ENCODE measurements at regions not wholly inside any gene's neighbourhood (a gene's known extent, or its start where the extent isn't known, plus 50 kb on each side); places are given as distances from the start of the nearest gene placed in this dataset.

DNA sequence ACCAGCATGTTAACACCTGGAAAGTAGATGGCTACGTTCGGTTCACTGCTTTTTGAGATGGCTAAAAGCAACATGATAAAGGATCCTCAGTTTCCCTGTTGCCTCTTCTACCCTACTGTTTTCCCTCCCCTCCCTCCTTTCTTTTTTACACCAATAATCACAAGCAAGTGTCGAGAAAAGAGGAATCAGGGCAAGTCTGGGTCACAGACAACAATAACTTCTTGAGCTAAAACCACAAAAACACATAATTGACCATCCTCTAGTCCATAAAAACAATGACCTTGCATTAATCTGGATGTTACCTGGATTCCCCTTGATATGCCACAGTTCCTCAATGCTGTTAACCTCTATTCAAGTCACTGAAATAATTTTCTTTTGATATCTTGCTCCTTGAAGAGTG lies 736.6 kb upstream of the GCFC2 start:
- no peak for DNase-seq

DNA sequence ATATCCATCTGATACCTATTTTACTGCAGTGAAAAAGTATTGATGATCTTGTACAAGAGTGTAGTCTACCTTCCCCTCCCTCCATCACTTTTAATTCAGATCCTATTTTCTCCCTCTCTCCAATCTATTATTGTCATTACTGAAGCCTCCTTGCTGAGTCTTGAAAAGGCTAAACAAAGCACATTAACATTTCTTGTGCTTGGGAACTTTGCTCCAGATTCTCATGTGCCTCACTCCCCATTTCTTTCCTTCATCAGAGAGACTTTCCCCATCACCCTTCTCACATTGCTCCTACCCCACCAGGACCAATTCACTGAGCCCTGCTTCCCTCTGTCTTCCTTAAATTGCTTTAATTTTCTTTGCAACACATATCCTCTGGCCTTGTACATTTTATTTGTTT lies 736.2 kb upstream of the GCFC2 start:
- no peak for DNase-seq

DNA sequence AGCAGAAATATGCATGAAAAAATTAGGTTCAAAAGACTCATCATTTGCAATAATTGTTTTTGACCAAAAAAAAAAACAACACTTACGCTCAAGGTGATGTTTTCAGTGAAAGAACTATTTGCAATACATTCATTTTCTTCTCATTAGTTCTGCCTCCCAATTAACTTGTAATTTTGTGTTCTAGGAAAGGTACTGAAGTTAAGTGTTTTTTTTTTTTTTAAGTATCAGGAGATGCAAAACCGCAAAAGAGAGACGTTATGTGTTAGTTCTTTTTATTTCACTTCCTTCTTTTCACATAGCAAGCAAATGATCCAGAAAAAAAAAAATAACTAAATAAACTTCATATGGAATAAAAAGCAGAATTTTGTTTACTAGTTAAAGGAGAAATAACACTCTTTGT lies 735.2 kb upstream of the GCFC2 start:
- DNase-seq = no peak

DNA sequence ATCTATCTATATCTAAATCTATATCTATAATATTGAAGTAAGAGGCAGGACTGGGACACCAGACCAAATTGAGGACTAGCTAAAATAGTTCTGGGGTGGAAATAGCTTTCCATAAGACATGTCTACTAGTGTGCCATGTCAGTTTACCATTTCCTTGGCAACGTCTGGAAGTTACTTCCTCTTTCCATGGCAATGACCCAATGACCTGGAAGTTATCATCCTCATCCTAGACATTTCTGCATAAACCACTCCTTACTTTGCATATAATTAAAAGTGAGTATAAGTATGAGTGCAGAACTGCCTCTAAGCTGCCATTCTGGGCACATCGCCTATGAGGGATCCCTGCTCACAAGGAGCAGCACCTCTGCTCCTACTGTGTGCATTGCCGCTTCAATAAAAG lies 734.0 kb upstream of the GCFC2 start:
- no peak for DNase-seq

DNA sequence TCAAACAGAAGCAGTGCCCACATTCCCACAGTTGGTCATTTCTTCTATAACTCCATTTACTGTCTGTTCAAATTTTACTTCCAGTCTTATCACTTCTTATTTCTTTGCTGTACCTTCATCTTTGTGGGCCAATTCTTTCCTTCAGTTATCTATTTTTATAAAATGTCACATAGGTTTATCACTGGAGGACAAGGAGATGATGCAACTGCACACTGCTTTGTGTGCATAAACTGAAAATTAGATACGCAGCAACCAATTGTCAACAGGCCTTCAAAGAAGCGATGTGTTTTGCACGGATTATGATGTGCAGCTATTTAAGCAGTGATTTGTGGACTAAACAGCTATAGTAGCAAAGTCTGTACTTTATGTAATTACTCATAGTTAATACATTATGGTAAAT lies 726.8 kb upstream of the GCFC2 start:
- DNase-seq = no peak

- no peak for DNase-seq
Observed at GRCh38 chr2:76429374-76429773, 718.7 kb upstream of the GCFC2 start.

DNA sequence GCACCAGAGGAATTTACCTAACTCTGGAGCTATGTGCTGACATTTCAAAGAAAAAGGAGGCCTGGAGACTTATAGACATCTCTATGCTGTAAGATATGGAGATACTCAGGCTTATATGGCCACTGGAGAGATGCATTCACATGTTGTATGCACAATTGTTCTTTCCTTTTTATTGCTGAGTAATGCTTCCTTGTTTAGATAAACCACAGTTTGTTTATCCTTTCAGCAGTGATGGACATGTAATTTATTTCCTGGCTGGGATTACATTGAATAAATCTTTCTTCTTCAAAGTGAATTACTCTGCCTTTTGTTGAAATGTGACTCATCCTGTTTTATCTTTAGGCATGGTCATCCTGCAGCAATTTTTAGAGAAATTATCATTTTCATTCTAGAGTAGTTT lies 716.7 kb upstream of the GCFC2 start:
- DNase-seq = no peak

GRCh38 chr2:76415821-76416220 lies 705.1 kb upstream of the GCFC2 start:
- DNase-seq = no peak

DNA sequence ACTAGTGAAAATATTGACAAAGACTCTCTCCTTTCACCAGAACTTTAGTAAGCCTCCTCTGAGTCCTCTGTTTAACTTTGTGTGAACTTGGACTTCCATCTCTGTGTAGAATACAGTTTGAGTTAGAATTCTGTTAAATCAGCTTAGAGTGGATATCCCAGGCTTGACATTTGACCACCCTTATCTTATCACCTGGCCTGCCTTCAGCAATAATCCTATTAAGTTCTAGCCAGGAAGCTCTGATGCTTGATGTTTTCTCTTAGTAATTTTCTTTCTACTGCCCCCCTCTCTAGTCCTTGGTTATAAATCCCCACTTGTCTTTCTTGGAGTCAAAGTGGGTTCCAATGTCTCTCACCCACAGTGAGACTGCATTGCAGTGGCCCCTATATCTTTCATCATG lies 702.7 kb upstream of the GCFC2 start:
- no peak for DNase-seq

DNA sequence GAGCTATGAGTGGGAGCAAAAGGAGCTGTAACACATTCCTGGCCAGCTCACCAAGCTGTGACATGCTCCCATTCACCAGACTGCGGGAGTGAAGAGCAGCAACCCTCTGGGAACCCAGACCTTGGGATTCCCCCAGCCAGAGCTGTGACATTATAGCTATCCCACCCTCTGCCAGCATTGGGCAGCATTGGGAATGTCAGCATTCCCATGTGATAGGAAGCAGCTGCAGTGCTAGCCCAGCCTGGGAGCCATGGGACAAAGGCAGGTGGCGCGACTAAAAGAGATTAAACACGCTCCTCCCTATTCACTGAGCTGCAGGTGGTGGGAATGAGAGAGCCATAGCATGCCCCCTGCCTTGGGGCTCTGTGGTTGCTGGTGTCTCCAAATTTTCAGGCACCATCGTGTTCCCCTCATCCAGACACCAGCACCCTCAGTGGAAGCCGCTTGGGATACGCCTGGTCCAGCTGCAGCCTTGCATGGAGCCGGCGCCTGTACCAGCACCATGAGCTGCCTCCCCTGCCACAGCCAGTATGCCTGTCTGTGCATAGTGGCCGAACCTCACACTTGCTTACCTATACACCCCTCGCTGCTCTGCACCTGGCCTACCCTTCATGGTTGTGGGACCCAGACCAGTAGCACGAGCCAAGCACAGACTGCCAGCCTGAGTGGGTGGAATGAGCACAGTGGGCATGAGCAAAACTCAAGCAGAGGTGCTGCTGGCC lies 695.6 kb upstream of the GCFC2 start:
- DNase-seq = no peak

- DNase-seq = no peak
Observed at GRCh38 chr2:76393356-76393755, 682.6 kb upstream of the GCFC2 start.

- no peak for DNase-seq
Observed at GRCh38 chr2:76391678-76392077, 681.0 kb upstream of the GCFC2 start.

GRCh38 chr2:76387294-76387693 lies 676.6 kb upstream of the GCFC2 start:
- no peak for DNase-seq

- no peak for DNase-seq
Observed at GRCh38 chr2:76385943-76386342, 675.2 kb upstream of the GCFC2 start.

- DNase-seq = no peak
Observed at GRCh38 chr2:76381624-76382023, 670.9 kb upstream of the GCFC2 start.

DNA sequence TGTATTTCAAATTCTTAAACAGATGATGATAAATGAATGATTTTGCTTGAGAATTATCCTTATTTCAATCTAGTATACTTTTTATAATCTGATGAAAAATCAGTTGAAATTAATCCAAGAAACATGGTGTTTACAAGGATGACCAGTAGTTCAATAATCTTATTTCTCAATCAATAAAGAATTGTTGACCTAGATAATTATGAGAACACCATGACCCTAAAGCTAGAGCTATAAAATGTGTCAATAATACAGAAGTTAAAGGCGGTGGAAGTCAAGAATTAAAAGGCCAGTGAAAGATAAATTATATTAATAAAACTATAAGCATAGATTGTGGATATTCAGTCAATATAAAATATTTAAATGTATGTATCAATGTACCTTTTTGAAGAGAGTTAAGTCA lies 667.4 kb upstream of the GCFC2 start:
- DNase-seq = no peak

DNA sequence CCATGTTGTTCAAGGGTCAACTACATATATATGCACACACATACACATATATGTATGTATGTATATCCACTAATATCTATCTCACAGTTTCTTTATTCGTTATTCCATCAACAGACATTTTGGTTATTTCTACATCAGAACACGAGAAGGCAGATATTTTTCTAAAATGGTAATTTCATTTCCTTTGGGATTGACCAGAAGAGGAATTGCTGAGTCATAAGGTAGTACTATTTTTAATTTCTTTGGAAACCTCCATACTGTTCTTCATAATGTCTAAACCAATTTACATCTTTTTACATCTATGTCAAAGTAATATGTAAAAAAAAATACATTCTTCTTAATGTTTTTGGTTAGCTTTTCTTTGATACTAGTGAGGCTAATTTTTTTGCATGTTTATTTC lies 630.7 kb upstream of the GCFC2 start:
- no peak for DNase-seq

DNA sequence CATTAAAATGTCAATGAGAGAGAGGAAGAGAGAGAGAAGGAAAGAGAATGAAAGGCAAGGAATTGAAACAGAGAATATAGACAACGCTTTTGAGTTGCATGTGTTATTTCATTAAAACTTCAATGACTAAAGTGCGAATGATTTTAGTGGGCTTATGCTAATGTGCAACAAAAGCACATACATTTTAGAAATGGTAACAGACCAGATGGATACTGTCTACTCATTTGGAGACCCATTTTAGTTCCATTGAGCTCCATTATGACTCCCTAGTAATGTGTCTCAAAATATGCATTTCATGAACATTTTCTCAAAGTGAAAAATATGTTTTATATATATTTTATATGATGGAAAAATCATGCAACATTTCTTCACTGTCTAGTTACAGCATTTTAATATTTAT lies 622.2 kb upstream of the GCFC2 start:
- no peak for DNase-seq

GRCh38 chr2:76330865-76331264 lies 620.1 kb upstream of the GCFC2 start:
- DNase-seq = no peak

DNA sequence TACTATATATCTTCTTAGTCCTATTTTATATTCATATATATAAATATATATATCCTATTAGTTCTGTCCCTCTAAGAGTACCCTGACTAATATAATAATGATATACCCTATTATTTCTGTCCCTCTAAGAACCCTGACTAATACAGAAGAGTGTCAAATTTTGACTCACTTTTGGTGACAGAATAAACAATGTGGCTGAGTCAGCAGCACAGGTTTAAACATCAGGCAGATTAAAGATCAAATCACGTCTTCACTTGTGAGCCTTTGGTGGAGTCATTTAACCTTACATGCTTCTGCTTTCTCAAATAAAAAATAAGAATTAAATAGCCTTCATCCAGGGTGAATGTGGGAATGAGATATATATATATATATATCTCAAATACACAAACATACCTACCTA lies 615.9 kb upstream of the GCFC2 start:
- no peak for DNase-seq

GRCh38 chr2:76323381-76323780 lies 612.7 kb upstream of the GCFC2 start:
- no peak for DNase-seq

GRCh38 chr2:76320716-76321115 lies 610.0 kb upstream of the GCFC2 start:
- no peak for DNase-seq

- DNase-seq = no peak
Observed at GRCh38 chr2:76318848-76319360, 608.2 kb upstream of the GCFC2 start.

- DNase-seq = no peak
Observed at GRCh38 chr2:76316691-76317090, 606.0 kb upstream of the GCFC2 start.

- no peak for DNase-seq
Observed at GRCh38 chr2:76314271-76315020, 603.7 kb upstream of the GCFC2 start.
